GM19468 (cell line): ENCODE measurements at regions not wholly inside any gene's neighbourhood (a gene's known extent, or its start where the extent isn't known, plus 50 kb on each side); places are given as distances from the start of the nearest gene placed in this dataset.

Source experiments
- ATAC-seq: cut with Tn5 transposase; IDR thresholded peaks from one replicate; pipeline ENCODE4 v1.9.1; 2021; ENCODE audit warnings: mild to moderate bottlenecking, moderate library complexity, moderate number of reproducible peaks; ENCODE audit not compliant: unreplicated experiment; ENCODE audit errors: extremely low read depth

DNA sequence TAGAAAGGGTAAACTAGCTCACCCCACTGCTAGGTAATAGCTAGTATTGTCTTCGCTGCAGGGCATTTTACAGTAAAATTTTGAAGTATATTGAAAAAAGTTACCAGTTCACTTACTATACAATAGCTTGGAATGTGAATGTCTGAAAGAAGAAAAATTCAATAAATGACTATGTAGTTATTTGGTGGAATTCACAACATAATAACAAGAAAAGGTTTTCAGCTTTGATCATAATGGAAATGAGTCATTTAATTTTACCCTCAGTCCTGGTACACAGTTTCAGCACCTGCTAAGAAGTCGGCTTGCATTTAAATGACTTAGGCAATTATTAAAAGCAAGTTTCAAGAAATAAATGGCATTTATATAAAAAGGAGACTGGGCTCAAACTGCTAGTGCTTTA lies 90.4 kb downstream of the NUP35 start:
- peak; percentile 67 for ATAC-seq

DNA sequence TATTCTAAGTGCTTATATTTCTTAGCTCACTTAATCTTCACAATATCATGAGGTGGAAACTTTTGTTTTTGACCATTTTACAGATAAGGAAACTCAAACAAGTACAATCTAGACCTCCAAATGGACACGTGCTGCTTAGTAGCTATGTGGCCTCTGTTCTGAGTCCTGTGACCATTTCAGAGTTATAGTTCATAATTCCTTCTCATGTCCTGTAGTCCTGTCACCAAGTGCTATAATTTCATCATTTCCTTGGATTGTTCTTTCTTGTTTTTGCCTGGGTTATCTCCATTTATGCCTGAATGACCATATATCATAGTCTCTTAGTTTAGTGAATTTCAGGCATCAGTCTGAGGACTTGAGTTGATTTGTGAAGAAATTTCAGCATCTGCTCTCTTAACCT lies 91.7 kb downstream of the NUP35 start:
- no peak for ATAC-seq

DNA sequence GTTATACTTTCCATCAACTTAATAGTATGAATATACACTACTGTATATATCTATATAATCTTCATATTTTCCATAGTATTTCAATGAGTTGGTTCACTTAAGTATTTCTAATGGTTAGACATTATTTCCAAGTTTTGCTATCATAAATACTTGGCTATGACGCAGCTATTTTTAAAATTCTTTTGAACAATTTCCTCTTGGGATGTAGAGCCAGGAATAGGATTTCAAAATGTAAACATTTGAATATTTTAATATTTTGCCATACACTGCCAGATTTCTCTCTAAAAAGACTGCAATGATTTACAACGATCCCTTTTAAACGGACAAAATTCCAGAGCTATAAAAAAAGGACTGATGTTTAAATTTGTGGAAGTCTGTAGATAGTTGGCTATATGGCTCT lies 95.6 kb downstream of the NUP35 start:
- ATAC-seq: no peak

DNA sequence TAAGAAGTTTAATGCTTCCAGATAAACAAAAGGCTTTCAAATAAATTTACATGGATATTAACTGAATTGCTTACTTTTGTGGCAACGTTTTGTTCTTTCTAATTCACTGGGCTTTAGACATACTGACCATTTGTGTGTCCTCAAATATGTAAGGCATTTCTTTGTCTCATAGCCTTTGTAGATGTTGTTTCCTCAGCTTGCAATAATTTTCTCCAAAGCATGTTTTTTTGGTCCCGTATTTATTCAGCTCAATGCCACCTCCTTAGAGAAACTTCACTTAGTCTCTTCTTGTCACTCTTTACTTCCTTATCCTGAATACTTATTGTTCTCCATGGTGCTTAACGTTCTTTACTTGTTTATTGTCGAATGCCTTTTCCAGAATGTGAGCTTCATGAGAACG lies 98.5 kb downstream of the NUP35 start:
- no peak for ATAC-seq

DNA sequence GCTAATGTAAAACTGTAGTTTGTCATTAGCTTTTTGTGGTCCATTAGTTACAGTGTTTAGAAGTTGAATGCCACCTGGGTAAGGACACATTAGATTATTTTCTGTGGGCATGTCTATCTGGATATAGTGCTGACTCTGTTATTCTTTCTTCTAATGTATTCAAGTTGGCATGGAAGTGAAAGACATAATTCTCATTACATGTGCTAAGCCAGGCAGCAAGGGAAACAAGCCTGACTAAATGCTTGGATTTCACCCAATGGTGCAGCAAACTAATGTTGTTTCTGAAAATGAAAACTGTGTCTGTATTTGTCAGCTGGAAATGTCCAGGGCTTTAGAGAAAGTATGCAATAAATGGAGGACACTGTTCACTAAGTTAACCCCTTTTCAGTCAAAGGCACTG lies 100.7 kb downstream of the NUP35 start:
- no peak for ATAC-seq

DNA sequence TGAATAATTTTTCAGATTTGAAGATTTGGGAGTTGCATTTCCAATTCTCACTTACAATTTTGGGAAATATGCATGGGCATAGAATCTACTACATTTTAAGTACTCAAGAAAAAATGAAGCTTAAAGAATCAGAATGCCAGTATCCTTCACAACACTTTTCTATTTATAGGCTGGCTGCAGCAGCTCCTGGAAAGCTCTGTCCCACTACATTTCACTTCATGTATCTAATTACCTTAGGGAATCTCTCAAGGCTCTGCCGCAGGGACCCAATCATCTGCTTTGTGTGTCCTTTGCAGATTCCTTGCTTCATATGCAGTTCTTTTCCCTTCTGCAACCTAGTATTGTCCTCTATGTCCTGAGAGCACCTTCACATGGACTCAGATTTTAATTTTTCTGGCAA lies 102.9 kb downstream of the NUP35 start:
- no peak for ATAC-seq

DNA sequence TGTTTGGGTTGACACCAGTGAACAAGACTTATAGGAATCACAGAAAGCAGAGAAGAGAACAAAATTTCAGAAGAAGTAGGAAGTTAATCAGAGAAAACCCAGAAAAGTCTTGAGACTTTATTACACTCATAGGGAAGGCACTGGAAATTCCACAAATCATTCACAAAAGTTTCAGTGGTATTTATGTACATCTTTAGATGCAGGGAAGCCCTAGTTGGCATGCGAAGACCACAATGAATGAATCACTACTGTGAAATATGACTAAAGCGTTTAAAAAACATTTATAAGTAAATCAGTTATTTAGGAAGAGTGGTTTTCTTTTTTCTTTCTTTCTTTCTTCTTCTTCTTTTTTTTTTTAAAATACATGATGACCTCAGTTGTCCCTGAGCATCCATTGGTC lies 105.1 kb downstream of the NUP35 start:
- no peak for ATAC-seq

DNA sequence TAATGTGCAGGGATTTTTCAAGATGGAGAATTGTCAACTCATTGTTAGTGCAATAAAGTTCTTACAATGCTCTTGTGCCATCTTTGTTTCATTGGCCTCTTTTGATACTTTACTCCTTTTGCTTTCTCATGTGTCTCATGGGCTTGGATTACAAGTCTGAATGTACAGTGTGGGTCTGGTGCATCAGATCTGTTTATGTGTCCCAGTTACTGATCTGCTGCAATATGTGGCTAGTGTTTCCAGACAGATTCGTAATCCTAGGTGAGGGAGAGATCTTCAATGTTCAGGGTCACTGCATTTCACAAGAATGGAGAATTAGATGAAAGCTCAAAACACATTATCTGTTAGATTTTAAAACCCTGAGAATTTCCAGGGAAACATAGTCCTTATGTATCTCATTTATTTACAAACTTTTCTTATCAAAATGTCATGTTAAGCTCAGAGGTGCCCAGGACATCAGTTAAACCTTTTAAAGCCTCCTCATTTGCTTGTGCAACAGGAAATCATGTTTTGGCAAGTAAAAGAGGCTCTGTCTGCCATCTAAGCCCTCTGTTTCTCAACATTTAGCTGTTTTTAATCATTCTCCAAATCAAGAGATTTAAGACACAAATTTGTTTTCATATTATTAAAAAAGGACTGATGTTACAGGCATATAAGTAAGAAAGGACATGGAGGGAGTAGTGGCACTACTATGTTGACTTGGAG lies 108.1 kb downstream of the NUP35 start:
- no peak for ATAC-seq

DNA sequence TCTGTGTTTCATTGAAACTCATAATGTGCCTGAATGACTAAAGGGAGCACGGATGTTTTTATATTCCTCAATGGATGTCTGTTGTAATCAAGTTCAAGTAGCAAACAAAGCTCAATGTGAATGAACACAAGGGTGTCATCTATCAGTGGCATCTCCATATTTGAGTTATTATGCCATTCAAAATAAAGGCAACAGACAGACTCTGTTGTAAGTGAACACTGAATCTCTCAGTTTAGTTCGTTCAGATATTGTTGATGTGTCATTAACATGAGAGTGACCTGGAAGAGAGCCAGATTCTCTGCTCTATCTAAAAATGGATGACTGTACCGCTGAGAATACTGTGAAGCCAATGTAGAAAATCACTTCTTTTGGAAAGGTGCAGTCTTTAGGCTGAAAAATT lies 118.7 kb downstream of the NUP35 start:
- no peak for ATAC-seq

DNA sequence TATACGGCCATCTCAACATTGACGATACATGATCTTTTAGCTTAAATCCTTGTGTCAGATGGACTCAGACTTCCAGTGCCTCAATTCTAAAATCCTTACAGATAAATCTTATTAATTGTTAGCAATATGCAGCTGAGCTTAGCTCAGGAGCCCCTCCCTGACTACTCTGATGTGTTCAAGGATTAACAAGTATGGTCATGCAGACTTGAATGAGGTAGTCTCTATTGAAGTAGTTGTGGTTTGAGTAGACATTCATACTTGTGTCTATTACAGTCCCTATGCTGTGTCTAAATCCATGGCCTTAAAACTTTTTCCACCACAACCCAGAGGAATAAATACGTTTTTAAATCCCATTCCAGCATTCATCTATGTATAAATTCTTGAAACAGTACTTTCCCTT lies 119.5 kb downstream of the NUP35 start:
- no peak for ATAC-seq

DNA sequence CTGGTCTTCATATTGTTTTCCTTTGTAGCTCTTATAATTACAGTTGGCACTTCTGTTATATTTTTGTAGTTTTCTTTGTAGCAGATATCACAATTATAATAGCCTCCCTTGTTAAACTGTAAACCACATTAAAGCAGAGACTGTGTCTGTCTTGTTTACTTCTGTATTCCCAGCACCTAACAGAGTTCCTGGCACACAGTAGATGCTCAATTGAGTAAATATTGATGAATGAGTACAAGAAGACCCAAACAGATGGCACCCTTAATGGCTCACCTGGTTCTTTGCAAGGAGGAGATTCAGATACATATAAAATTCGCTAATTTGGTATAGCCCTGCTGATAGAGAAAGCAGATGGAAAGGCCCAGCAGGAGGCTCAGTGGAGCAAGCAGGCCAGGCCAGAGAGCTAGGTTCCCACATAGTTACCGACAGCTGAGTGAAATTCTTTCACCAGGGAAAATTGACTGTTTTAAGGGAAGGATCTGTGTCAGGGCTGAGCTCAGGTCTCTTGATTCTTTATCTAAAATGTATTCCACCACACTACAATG lies 120.1 kb downstream of the NUP35 start:
- no peak for ATAC-seq

DNA sequence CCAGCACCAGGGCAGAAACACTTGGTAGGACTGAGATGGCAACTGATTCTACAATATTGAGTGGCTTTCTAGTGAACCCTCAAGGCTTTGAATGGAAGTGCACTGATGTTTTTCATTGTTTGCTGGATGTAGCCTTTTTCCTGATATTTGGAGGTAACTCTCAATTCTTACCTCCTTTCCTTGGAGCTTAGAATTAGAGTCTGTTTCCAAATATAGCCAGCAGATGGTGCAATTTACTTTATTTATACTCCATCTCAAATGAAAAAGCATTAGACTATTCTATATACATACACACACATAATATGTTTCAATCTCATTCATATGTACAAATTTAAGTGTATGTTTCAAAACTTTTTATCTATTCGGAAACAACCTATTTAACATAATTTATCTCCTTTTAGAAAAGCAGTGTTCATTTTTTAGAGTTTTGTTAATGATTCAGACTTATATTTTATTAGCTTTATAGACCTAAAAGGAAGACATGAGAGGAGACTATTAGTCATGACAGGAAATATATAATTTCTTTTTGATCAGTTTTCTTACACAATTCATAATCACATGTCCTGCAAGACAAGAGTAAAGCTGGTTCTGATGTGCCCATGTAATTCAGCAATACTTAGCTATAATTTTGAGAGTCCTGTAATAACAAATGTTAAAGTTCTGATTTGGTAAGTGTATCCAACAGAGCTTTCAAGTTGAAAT lies 124.8 kb downstream of the NUP35 start:
- ATAC-seq: no peak

DNA sequence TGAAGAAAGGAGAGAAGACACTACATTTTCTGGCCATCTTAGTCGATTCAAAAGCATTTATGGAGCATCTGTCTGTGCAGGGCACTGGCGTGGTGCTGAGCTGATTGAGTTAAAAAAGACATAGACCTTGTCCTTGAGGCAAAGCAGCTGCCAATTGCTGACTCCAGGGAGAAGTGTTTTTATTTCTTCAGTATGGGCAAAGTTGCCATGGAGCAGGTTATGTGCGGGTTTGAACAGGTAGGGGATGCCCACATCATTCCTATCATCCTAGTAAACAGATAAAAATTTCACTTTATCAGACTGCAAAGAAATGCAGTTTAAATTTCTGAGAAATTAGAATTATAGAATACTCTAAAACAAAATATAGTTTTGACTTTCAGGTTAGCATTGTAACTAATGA lies 125.8 kb downstream of the NUP35 start:
- no peak for ATAC-seq

DNA sequence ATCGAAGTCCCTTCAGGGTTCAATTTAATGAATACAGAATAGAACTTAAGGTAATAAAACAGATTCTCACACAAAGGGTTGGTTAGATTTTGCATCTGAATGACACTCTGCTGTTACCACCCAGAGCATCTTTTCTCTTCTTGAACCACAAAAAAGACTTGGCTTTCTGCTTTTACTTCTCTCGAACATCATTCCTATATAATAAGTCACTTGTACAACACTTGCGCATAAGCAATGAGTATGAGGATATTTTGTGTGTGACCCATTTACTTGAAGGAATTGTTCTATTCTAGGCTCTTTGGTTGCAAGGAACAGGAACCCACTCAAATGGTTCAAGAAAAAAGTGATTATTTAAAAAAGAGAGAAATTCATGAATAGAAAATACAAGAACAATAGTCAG lies 126.2 kb downstream of the NUP35 start:
- no peak for ATAC-seq

DNA sequence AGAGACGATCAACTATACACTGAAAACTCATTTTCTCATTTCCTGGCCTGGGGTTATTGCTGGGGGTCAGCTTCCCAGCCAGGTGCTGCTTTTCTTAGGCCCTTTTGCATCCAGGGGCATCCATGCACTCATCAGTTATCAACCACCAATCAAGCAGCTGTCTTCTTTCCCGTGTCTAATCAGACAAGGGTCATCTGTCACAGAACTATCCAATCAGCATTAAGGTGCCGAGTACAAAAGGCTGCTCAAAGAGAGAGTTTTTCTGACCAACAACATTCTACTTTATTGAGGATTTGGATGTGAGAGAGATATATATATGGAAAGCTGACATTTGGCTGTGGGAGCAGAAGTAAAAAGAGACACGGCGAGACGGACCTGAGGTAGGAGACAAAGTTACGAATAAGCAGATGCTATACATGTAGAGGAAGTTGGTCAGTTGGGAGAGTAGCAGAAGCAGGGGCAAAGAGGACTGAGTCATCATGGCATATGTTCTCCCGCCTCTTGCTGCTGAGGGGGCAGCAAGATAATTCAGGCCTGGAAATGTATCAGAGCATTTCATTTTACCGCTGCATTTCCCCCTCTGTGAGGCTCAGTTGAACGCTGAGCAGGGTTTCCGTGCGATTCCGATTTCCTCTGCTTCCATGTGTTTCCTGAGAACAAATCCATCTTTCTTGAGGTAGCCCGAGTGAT lies 129.3 kb downstream of the NUP35 start:
- no peak for ATAC-seq

DNA sequence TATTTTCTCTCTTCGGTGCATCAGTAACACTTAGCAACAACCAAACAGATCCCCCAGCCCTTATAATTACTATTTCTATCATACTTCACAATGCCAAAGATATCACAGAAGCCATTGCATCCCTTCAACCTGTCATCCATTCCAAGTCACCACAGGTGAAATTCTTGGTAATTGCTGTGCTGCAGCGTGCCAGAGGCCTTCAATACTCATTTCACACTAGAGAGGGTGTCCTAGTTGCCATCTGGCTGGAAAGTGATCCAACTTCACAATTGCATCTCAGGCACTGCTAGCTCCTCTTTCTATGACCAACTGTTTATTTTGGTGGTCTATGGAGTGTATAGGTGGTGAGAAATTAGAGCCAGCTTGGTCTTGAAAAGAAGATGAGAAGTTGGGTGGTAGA lies 131.2 kb downstream of the NUP35 start:
- no peak for ATAC-seq

DNA sequence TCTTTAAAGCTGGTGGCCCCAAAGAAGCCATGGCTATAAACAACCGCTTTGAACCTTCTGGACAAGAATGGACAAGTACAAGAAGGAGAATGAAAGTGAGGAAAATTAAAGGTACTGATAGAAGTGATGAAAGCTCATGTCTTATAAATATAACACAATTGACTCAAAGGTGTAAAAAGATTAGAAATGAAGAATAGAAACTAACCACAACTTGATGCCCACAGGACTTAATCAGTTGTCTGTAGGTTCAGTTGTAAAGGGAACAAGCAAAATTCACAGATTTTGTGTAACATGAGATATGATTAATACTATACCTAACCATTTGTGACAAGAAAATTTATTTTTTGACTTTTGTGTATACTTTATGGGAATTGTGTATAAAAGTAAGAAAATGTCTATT lies 135.7 kb downstream of the NUP35 start:
- ATAC-seq: no peak

DNA sequence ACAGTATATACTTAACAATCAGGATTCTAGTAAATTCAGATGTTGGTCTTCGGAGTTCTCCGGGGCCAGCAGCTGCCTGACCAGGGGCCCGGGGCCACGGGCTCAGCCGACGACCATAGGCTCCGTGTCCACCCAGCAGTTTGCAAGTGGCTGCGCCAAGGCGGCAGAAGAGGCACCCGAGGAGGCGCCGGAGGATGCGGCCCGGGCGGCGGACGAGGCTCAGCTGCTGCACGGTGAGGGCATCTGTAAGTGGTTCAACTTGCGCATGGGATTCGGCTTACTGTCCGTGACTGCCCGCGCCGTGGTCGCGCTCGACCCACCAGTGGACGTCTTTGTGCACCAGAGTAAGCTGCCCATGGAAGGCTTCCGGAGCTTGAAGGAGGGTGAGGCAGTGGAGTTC lies 136.3 kb downstream of the NUP35 start:
- ATAC-seq: no peak

DNA sequence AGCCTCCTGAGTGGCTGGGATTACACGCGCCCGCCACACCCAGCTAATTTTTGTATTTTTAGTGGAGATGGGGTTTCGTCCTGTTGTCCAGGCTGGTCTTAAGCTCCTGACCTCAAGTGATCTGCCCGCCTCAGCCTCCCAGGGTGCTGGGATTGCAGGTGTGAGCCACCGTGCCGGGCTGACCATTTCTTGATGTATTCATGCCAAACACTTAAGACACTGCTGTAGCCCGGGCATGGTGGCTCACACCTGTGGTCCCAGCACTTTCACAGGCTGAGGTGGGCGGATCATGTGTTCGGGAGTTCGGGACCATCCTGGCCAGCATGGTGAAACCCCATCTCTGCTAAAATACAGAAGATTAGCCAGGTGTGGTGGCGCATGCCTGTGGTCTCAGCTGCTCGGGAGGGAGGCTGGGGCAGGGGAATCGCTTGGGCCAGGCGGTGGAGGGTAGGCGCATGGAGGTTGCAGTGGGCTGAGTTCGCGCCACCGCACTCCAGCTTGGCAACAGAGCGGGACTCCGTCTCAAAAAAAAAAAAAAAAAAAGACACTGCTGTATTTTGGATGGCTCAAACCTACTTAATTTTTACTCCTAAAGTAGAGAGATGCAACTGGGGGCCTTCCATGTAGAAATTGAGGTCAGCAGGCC lies 140.8 kb downstream of the NUP35 start:
- ATAC-seq: no peak

DNA sequence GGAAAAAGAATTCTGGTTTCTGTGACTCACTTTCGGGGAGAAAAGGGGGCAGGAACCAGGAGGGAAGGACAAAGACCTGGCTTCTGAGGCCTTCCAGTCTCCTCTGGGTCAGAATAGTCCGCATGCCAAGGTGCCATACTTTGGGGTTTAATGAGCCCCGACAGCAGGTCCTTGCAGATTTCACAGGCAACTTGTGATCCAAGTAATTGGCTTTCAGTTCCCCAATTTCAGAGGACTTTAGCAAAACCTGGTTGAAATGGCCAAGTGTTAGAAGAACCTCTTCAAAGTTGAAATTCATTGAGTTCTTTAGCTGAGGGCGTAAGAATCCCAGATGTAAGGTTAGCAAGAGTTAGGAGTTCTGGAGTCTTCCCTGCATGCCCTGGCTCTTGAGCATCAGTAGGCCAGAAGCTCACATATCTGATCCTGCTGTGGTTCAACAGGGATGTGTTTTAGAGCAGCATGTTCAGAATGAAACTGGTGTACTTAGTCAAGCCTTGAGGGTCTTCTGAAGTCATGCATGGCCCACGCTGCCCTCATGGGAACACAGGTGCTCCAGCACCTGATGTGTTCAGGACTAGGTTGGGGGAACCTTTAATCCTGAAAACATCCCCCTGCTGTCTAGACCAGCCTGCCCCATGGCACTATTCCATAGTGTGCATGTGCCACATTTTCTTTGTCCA lies 143.0 kb downstream of the NUP35 start:
- no peak for ATAC-seq
